GM21515 (cell line): ENCODE measurements at regions not wholly inside any gene's neighbourhood (a gene's known extent, or its start where the extent isn't known, plus 50 kb on each side); places are given as distances from the start of the nearest gene placed in this dataset.
"Not testable (repeated sequence)": the region's sequence is repeated elsewhere in the genome, so short reads cannot be mapped to it uniquely, and the experiment has no call there.

Experiments
- ATAC-seq: cut with Tn5 transposase; IDR thresholded peaks from one replicate; pipeline ENCODE4 v1.9.1; 2021; ENCODE audit not compliant: unreplicated experiment

DNA sequence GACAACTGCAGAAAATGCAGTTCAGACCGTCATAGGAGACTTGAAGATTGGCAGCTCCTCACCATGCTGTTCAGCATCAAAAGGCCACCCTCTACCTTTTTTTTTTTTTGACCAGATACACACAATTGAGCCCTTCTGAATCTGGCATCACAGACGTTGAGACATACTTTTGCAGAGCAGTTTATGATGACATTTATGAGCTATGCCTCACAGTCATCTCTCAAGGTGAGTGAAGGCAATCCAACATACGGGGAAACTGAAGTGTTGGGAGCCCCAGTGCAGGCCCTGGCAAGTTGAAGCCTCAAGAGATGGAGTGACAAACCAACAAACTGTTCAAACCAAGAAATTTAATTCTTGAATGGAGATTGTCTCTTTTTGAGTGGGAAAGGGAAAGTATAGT is 83.6 kb upstream of the DLX6 start:
- ATAC-seq, result no peak

- not testable (repeated sequence) for ATAC-seq
Observed at GRCh38 chr7:96923345-96923744, 82.0 kb upstream of the DLX6 start.

DNA sequence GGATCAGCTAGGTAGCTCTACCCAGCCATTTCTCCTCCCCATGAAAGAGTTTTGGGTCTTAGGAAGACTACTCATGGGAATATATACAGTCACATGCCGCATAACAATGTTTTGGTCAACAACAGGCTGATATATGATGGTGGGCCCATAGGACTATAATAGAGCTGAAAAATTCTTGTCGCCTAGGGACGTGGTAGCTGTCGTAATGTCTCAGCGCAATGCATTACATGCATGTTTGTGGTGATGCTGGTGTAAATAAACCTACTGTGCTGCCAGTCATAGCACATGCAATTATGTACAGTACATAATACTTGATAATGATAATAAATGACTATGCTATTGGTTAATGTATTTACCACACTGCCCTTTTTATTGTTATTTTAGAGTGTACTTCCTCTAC is 78.2 kb upstream of the DLX6 start:
- ATAC-seq, result no peak

DNA sequence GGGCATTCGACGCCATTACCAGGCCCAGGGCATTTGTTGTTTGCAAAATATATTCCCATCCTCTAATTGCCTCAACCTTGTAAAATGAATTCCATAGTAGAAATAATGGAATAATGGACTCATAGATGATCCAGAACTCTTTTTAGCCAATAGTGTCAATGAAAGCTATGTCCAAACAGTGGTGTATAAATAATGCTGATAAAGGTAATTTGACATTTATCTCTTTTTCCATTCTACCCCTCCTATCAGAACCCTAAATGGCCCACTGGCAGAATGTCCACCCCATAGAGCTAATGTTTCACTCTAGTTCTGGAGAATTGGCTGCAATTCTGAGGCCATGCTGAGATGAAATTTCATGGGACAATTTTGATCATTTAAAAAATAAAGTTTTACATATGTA is 76.4 kb upstream of the DLX6 start:
- ATAC-seq, result no peak

- ATAC-seq, result no peak
Observed at GRCh38 chr7:96931891-96932290, 73.5 kb upstream of the DLX6 start.

- no peak for ATAC-seq
Observed at GRCh38 chr7:96933067-96933645, 72.2 kb upstream of the DLX6 start.

DNA sequence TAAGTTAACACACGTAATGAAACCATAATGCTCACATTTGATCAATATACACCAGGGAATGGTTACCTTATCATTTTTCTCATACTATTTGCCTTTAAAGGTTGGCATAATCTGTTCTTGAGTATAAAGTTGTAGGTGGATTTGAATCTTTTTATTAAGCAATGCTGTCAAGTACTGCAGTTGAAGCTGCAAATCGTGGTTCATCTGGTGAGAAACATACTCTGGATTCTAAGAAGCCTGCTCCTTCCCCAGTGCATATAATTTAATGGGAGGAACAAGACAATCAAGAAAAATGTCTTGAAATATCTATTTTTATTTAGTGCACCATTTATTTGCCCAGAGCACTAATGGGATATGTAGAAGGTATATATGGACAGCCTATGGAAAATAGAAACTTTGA is 68.7 kb upstream of the DLX6 start:
- no peak for ATAC-seq

DNA sequence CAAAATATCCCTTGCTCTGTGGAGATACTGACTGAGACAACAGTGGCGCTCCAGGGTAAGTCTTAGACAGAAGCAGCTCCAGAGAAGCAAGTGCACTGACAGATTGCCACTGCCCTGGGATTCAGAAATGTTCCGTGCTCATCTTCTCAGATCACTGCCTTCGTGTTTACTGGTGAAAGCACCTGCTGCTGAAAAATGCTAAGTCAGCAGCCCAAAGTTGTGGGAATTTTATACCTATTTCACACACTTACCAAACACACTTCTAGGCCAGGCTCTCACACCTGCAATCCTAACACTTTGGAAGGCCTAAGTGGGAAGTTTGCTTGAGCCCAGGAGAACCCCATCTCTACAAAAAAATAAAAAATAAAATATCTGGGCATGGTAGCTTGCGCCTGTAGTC is 63.2 kb upstream of the DLX6 start:
- no peak for ATAC-seq

DNA sequence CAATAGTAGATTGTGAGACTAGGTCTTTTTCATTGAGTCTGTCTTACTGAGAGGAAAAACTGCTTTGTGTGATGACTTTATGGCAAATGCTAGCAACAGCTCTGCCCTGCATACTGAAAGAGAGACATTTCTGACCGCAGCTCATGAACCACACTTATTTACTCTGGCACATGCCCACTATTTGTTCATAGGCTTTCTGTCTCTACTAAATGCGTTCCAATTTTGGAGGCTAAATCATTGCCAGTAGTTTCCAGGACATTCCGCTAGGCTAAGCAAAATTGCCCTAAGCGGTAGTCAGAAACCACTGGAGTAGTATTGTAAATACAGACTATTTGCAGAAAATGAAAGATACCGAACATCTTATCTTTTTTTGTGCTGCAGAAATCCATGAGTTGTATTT is 55.6 kb upstream of the DLX6 start:
- no peak for ATAC-seq

GRCh38 chr7:96952974-96953391 is 52.4 kb upstream of the DLX6 start:
- no peak for ATAC-seq

- ATAC-seq, result no peak
Observed at GRCh38 chr7:96953676-96954513, 51.5 kb upstream of the DLX6 start.
